Activated T-helper 1 cell treated with Interleukin-2 at 50 U/mL for 16 hours (primary cell): ENCODE measurements at regions not wholly inside any gene's neighbourhood (a gene's known extent, or its start where the extent isn't known, plus 50 kb on each side); places are given as distances from the start of the nearest gene placed in this dataset.
"Not testable (repeated sequence)": the region's sequence is repeated elsewhere in the genome, so short reads cannot be mapped to it uniquely, and the experiment has no call there.

Experiments
- DNase-seq: peaks from one replicate; pipeline ENCODE4 v3.0.0-alpha.2; 2020; ENCODE audit warnings: low read depth

- not testable (repeated sequence) for DNase-seq
Observed at GRCh38 chr4:188738290-188738689, 599.0 kb downstream of the TRIML1 start.

- DNase-seq, result not testable (repeated sequence)
Observed at GRCh38 chr4:188740172-188740571, 600.9 kb downstream of the TRIML1 start.

- DNase-seq, result not testable (repeated sequence)
Observed at GRCh38 chr4:188740791-188741190, 601.5 kb downstream of the TRIML1 start.

GRCh38 chr4:188754372-188755002 lies 615.2 kb downstream of the TRIML1 start:
- no peak for DNase-seq

- DNase-seq, result no peak
Observed at GRCh38 chr4:188767496-188767895, 628.3 kb downstream of the TRIML1 start.

GRCh38 chr4:188778905-188779304 lies 639.7 kb downstream of the TRIML1 start:
- DNase-seq, result no peak

GRCh38 chr4:188779581-188779980 lies 640.3 kb downstream of the TRIML1 start:
- no peak for DNase-seq

GRCh38 chr4:188780028-188780427 lies 640.8 kb downstream of the TRIML1 start:
- DNase-seq, result no peak

- DNase-seq, result no peak
Observed at GRCh38 chr4:188780686-188781085, 641.4 kb downstream of the TRIML1 start.

- no peak for DNase-seq
Observed at GRCh38 chr4:188781655-188782054, 642.4 kb downstream of the TRIML1 start.

GRCh38 chr4:188783175-188783574 lies 643.9 kb downstream of the TRIML1 start:
- DNase-seq, result no peak

GRCh38 chr4:188783606-188784160 lies 644.4 kb downstream of the TRIML1 start:
- DNase-seq, result no peak

GRCh38 chr4:188796600-188796999 lies 657.4 kb downstream of the TRIML1 start:
- DNase-seq, result not testable (repeated sequence)

GRCh38 chr4:188797011-188797410 lies 657.8 kb downstream of the TRIML1 start:
- DNase-seq, result not testable (repeated sequence)

- no peak for DNase-seq
Observed at GRCh38 chr4:188804861-188805260, 665.6 kb downstream of the TRIML1 start.

- DNase-seq, result no peak
Observed at GRCh38 chr4:188811121-188811520, 671.9 kb downstream of the TRIML1 start.

- no peak for DNase-seq
Observed at GRCh38 chr4:188812644-188813043, 673.4 kb downstream of the TRIML1 start.

GRCh38 chr4:188818300-188818699 lies 679.1 kb downstream of the TRIML1 start:
- DNase-seq, result no peak

- DNase-seq, result no peak
Observed at GRCh38 chr4:188819233-188819632, 680.0 kb downstream of the TRIML1 start.

- DNase-seq, result no peak
Observed at GRCh38 chr4:188821500-188821899, 682.3 kb downstream of the TRIML1 start.

- no peak for DNase-seq
Observed at GRCh38 chr4:188822698-188823097, 683.5 kb downstream of the TRIML1 start.

GRCh38 chr4:188824553-188824952 lies 685.3 kb downstream of the TRIML1 start:
- no peak for DNase-seq

GRCh38 chr4:188826393-188826792 lies 687.2 kb downstream of the TRIML1 start:
- DNase-seq, result no peak

GRCh38 chr4:188839704-188840103 lies 700.5 kb downstream of the TRIML1 start:
- DNase-seq, result no peak
